HCT116 (cell line): ENCODE measurements at regions not wholly inside any gene's neighbourhood (a gene's known extent, or its start where the extent isn't known, plus 50 kb on each side); places are given as distances from the start of the nearest gene placed in this dataset.
"Not testable (repeated sequence)": the region's sequence is repeated elsewhere in the genome, so short reads cannot be mapped to it uniquely, and the experiment has no call there.

Source experiments
- ATAC-seq: fragments of 200-7000 bp; cut with Tn5 transposase; 2 replicates; pipeline ENCODE4 v1.9.1; 2020; ENCODE audit warnings: mild to moderate bottlenecking, moderate library complexity
- BruUV-seq: library from RNA; stranded (reverse); fragments of 400-500 nt; replicated peaks from 2 replicates; lab custom pipeline; 2021; lab: Mats Ljungman, UMichigan
- CTCF ChIA-PET: fragments of 300-600 bp; sonication (Branson Sonifier 250); formaldehyde crosslinking; loops from one replicate; lab custom pipeline; 2021; ENCODE audit warnings: antibody characterized with exemption; lab: Charles Lee
- POLR2A ChIA-PET: fragments of 300-600, 350-600 bp; sonication (Branson Sonifier 250); formaldehyde crosslinking; loops from one replicate; lab custom pipeline; 2021; ENCODE audit warnings: antibody characterized with exemption; lab: Charles Lee
- RAD21 ChIA-PET, 2 experiments: fragments of 300-600 bp; sonication (Branson Sonifier 250); formaldehyde crosslinking; loops; one replicate each; lab custom pipeline; 2023; ENCODE audit warnings: low total read pairs in 2 of 2; ENCODE audit not compliant: uncharacterized antibody in 2 of 2, unreplicated experiment in 2 of 2, low non-redundant PET in 1 of 2; lab: Charles Lee
- DNase-seq: peaks from one replicate; pipeline ENCODE4 v3.0.0-alpha.2; 2010; ENCODE audit warnings: low read depth, low spot score
- H2AFZ ChIP-seq: fragments of 200-600 bp; shearing (Covaris generic), sonication (generic); 2 replicates; pipeline ENCODE4 v1.6.1; 2017; ENCODE audit warnings: low read depth, mixed run types, mixed read lengths, antibody characterized with exemption, low read length; ENCODE audit not compliant: poor library complexity, severe bottlenecking
- H3K27ac ChIP-seq: 2 replicates; pipeline ENCODE4 v1.5.1; 2012; ENCODE audit warnings: low read depth, low read length
- H3K27me3 ChIP-seq: fragments of 200-600 bp; sonication (generic); 2 replicates; pipeline ENCODE4 v1.6.1; 2016; ENCODE audit warnings: mixed run types, low read length, mixed read lengths; ENCODE audit not compliant: insufficient read depth
- H3K36me3 ChIP-seq, 2 experiments: fragments of 200-500 bp in 1 of 2; fragments of 200-600 bp in 1 of 2; sonication (Bioruptor generic) in 1 of 2; sonication (generic) in 1 of 2; 2 replicates each; pipeline versions ENCODE4 v1.5.1 to v1.6.1; 2014 to 2016; ENCODE audit warnings: low read length in 2 of 2, inconsistent platforms in 1 of 2, mixed read lengths in 1 of 2, mixed run types in 1 of 2; ENCODE audit not compliant: insufficient read depth in 2 of 2, control insufficient read depth in 1 of 2
- H3K4me1 ChIP-seq, 2 experiments: fragments of 200-600 bp in 1 of 2; sonication (generic) in 1 of 2; 2 replicates each; pipeline versions ENCODE4 v1.5.1 to v1.6.1; 2012 to 2017; ENCODE audit warnings: low read length in 2 of 2, inconsistent platforms in 1 of 2, mild to moderate bottlenecking in 1 of 2, mixed read lengths in 1 of 2, mixed run types in 1 of 2, moderate library complexity in 1 of 2; ENCODE audit not compliant: insufficient read depth in 2 of 2, control insufficient read depth in 1 of 2
- H3K4me2 ChIP-seq: fragments of 200-600 bp; sonication (generic); 2 replicates; pipeline ENCODE4 v1.6.1; 2017; ENCODE audit warnings: mixed run types, low read length, mixed read lengths
- H3K4me3 ChIP-seq, 2 experiments: fragments of 200-600 bp in 1 of 2; sonication (generic) in 1 of 2; replicated peaks in 1 of 2; 2 replicates each; pipeline ENCODE4 v1.5.1; 2011 to 2016; ENCODE audit warnings: low read length in 2 of 2, control low read depth in 1 of 2, low read depth in 1 of 2, mild to moderate bottlenecking in 1 of 2, mixed read lengths in 1 of 2, mixed run types in 1 of 2
- H3K79me2 ChIP-seq: fragments of 200-600 bp; sonication (generic); 2 replicates; pipeline ENCODE4 v1.6.1; 2017; ENCODE audit warnings: mild to moderate bottlenecking, mixed run types, low read length, moderate library complexity, mixed read lengths; ENCODE audit not compliant: insufficient read depth
- H3K9ac ChIP-seq: fragments of 200-600 bp; sonication (generic); 2 replicates; pipeline ENCODE4 v1.6.1; 2016; ENCODE audit warnings: low read length, mixed read lengths
- H3K9me2 ChIP-seq: fragments of 200-600 bp; sonication (generic), shearing (Covaris generic); 2 replicates; pipeline ENCODE4 v1.6.1; 2017; ENCODE audit warnings: mixed run types, mild to moderate bottlenecking, moderate library complexity; ENCODE audit not compliant: insufficient read depth
- H3K9me3 ChIP-seq, 2 experiments: fragments of 200-500 bp in 1 of 2; fragments of 200-600 bp in 1 of 2; sonication (Bioruptor generic) in 1 of 2; sonication (generic) in 1 of 2; 2 replicates each; pipeline ENCODE4 v1.6.1; 2014 to 2017; ENCODE audit warnings: low read length in 2 of 2, mixed read lengths in 2 of 2, inconsistent platforms in 1 of 2, low read depth in 1 of 2, mild to moderate bottlenecking in 1 of 2, mixed run types in 1 of 2, moderate library complexity in 1 of 2; ENCODE audit not compliant: control insufficient read depth in 1 of 2, insufficient read depth in 1 of 2
- H4K20me1 ChIP-seq: fragments of 200-600 bp; sonication (generic), shearing (Covaris generic); 2 replicates; pipeline ENCODE4 v1.6.1; 2017; ENCODE audit warnings: mixed run types, mild to moderate bottlenecking, moderate library complexity; ENCODE audit not compliant: insufficient read depth
- CBX3 ChIP-seq: IDR thresholded peaks from 2 replicates; pipeline ENCODE4 v1.6.1; 2012; ENCODE audit warnings: low read depth
- EGR1 ChIP-seq: IDR thresholded peaks from 2 replicates; pipeline ENCODE4 v1.6.1; 2012; ENCODE audit warnings: low read depth
- ELF1 ChIP-seq: IDR thresholded peaks from 2 replicates; pipeline ENCODE4 v1.6.1; 2012; ENCODE audit warnings: low read depth, borderline replicate concordance
- FOSL1 ChIP-seq: IDR thresholded peaks from 2 replicates; pipeline ENCODE4 v1.6.1; 2012; ENCODE audit warnings: low read depth
- JUND ChIP-seq: IDR thresholded peaks from 2 replicates; pipeline ENCODE4 v1.6.1; 2012
- POLR2A ChIP-seq: IDR thresholded peaks from 2 replicates; pipeline ENCODE4 v1.7.0; 2011; ENCODE audit warnings: borderline replicate concordance; ENCODE audit not compliant: insufficient read depth, insufficient read length; ENCODE audit errors: extremely low read depth
- SP1 ChIP-seq: IDR thresholded peaks from 2 replicates; pipeline ENCODE4 v1.6.1; 2012; ENCODE audit warnings: low read depth
- TCF7L2 ChIP-seq: IDR thresholded peaks from 2 replicates; pipeline ENCODE4 v1.7.0; 2011; ENCODE audit warnings: borderline replicate concordance, inconsistent platforms; ENCODE audit not compliant: insufficient read depth, insufficient read length; ENCODE audit errors: extremely low read depth
- ZBTB33 ChIP-seq: IDR thresholded peaks from 2 replicates; pipeline ENCODE4 v1.6.1; 2011; ENCODE audit warnings: mild to moderate bottlenecking, low read length, moderate library complexity; ENCODE audit not compliant: insufficient replicate concordance; ENCODE audit errors: extremely low read depth
- ZFX ChIP-seq: fragments of 450-650 bp; IDR thresholded peaks from 2 replicates; pipeline ENCODE4 v1.6.1; 2017
- ZNF274 ChIP-seq: fragments of 200-500 bp; sonication (Bioruptor generic); IDR thresholded peaks from 2 replicates; pipeline ENCODE4 v1.6.1; 2014; ENCODE audit warnings: mild to moderate bottlenecking, low read depth, low read length, inconsistent platforms
- intact Hi-C: fragments of 100-400 bp; cut with micrococcal nuclease; formaldehyde crosslinking; loops from 2 replicates; pipeline ENCODE4 v1.10.0; 2022

- RAD21 ChIA-PET = no interaction called here
- BruUV-seq = no TSS peak
Measured at GRCh38 chr20:48120120-48120519, 334.8 kb upstream of the SULF2 start.

GRCh38 chr20:48119389-48119788 is 334.1 kb upstream of the SULF2 start:
- H4K20me1 ChIP-seq, H3K4me2 ChIP-seq, H3K9me2 ChIP-seq, intact Hi-C loops, H3K27ac ChIP-seq, H3K9me3 ChIP-seq, DNase-seq, H2AFZ ChIP-seq, H3K9ac ChIP-seq, H3K4me1 ChIP-seq, RAD21 ChIA-PET, BruUV-seq, ATAC-seq, H3K4me3 ChIP-seq, H3K79me2 ChIP-seq, H3K36me3 ChIP-seq, CTCF ChIA-PET: not testable (repeated sequence)
- POLR2A ChIA-PET = interaction anchor here (1.0 kb wide), 1 partner anchor 53 kb away, joined by 3 read pairs; no protein-coding TSS in a partner anchor
- peaks cover 19% of the 10 kb centered on the region; the same call in 1 of the 2 replicates for H3K27me3 ChIP-seq

More at GRCh38 chr20:48120120-48120519, 334.8 kb upstream of the SULF2 start:
- Histone ChIP-seq H3K27me3 (peaks cover 24% of the 10 kb centered on the region; the same call in 1 of the 2 replicates), H3K4me1 (no peaks in the 10 kb centered on the region), H3K4me2 (no peak overlapping the region), H2AFZ (no peak overlapping the region), H3K36me3 (no peaks in the 10 kb centered on the region), H3K9me2 (no peaks in the 10 kb centered on the region), H3K79me2 (no peaks in the 10 kb centered on the region), H3K4me3 (no peak overlapping the region), H3K9me3 (no peaks in the 10 kb centered on the region), H3K9ac (no peak overlapping the region), H3K27ac (no peak overlapping the region), H4K20me1 (no peaks in the 10 kb centered on the region)
- intact Hi-C loops = loop anchor here (10.0 kb wide), 1 partner anchor 65 kb away; no protein-coding TSS in a partner anchor
- ChIA-PET POLR2A (interaction anchor here (1.0 kb wide), 1 partner anchor 52 kb away, joined by 3 read pairs; no protein-coding TSS in a partner anchor), CTCF (no interaction called here)
- TF ChIP-seq FOSL1 (no peak), POLR2A (no peak), JUND (no peak), ZNF274 (no peak), ELF1 (no peak), CBX3 (no peak), ZBTB33 (no peak), EGR1 (no peak), SP1 (no peak), TCF7L2 (no peak), ZFX (no peak)
- no peak for DNase-seq
- ATAC-seq = no peak
